GM19099 (cell line): ENCODE measurements at regions not wholly inside any gene's neighbourhood (a gene's known extent, or its start where the extent isn't known, plus 50 kb on each side); places are given as distances from the start of the nearest gene placed in this dataset.

ENCODE experiments used
- POLR2A ChIP-seq: IDR thresholded peaks from 3 replicates; pipeline ENCODE4 v1.6.1; 2011; ENCODE audit warnings: low read depth; ENCODE audit not compliant: insufficient read length; ENCODE audit errors: extremely low read depth

DNA sequence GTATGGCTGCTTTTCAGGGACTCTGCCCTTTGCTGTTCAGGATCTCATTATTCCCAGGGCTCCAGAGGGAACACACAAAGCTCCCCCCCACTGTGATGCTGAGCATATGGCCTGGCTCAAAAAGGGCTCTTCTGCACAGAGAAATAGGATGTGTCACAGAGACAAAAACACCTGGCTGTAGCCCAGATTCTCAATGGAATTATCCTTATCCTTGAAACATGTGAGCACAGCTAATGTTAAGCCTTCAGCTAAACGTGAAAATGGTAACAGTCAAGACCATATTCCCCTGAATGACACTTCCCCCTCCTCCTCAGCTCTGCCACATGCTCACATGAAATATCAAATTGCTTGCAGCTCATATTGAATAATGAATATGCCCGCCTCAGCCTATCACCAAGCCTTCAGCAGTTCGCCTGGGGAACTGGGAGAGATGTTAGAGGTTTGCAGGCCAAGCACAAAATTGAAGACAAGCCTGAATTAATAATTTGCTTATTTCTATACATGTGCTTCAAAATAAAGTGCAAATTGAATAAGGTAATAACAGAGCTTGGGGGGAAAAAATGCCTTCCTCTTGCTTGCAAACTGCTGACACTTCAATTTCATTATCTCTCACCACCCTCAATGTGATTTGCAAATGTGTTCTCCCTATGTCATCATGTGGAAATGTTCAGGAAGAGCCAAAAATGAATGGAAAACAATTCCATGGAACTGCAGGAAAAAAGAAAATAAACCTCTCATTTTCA lies 181.0 kb upstream of the HNRNPA3 start:
- no peak for TF ChIP-seq POLR2A

- TF ChIP-seq POLR2A: no peak
Measured at GRCh38 chr2:177036747-177037146, 175.8 kb upstream of the HNRNPA3 start.

GRCh38 chr2:177037569-177037968 lies 175.0 kb upstream of the HNRNPA3 start:
- TF ChIP-seq POLR2A: no peak

DNA sequence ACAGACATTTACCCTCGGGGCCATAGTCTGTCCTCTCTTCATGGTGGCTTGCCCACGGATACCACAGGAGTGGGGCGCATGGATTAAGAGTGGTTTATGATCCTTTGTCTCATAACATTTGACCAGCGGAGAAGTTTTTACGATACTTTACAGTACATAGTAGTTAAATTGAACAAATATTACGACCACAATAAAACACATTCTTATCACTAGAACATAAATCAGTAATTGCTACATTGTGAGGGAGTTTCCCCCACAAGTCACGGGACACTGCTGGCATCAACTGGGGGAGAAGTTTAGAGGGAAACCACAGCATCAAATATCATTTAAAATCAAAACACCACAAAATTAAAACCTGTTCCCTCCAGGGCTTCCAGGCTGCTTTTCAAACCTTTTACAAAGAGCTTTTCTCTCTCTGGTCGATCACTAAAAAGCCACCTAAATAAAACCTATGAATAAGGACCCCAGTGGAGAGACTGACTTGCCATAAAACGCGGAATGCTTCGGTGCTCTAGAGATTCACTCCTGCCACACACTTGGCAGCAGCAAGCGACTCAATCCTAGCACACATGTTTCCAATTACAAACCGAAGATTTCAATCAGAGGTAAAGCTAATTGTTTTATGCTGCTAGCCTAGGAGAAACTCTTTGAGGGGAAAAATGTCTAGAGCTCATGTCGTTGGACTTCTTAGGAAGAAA lies 173.7 kb upstream of the HNRNPA3 start:
- no peak for TF ChIP-seq POLR2A

DNA sequence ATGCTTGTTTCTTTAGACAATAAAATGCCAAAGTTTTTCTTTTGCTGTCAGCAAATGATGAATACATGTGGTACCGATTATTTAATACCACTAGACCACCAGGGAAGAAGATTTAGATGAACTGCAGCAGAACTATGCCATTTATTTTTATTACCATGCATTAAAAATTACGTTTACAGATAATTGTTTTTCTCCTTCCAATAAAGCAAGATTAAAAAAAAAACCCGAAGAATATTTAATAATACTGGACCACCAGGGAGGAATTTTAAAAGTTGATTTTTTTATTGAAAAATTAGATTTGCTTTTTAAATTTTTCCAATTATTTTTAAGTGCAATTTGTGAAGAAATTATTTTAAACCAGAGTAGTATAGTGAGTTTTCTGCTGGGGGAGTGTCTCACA lies 170.3 kb upstream of the HNRNPA3 start:
- TF ChIP-seq POLR2A: no peak

DNA sequence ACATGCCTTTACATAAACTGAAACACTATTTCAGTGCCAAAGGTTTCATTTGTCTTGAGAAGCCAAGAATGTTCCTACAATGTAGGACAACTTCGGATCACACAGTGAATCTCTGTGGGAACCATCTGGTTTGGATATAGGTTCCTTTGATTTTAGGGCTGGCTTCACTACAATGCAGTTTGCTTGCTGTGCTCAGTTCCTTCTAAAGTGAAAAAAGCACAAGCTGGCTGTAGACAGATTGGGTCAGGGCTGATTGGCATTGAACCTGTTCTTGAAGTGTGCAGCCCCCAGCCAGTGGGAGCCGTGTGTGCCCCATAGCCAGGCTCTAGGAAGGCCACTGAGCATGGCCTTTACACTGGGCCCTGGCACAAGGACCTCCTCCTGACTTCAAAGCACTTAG lies 167.9 kb upstream of the HNRNPA3 start:
- TF ChIP-seq POLR2A: no peak

DNA sequence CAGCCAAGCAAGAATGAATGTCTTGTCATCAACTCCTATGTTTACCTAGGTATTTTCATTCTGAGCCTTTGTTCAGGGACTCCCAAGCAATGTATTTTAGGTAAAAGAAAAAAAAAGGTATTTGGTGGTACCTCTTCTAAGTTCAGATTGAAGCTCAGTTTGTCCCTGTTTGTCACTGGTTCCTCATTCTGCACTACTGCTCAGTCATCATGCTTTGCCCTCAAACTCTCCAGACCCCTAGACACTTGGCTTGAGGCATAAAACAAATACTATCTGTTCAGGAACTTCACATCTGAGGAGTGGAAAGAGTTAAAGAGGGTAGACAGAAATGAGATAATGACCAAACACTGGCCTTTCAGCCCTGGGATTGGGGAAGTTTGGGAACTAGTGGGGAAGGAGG lies 163.6 kb upstream of the HNRNPA3 start:
- no peak for TF ChIP-seq POLR2A

- no peak for TF ChIP-seq POLR2A
Measured at GRCh38 chr2:177051278-177051677, 161.3 kb upstream of the HNRNPA3 start.

DNA sequence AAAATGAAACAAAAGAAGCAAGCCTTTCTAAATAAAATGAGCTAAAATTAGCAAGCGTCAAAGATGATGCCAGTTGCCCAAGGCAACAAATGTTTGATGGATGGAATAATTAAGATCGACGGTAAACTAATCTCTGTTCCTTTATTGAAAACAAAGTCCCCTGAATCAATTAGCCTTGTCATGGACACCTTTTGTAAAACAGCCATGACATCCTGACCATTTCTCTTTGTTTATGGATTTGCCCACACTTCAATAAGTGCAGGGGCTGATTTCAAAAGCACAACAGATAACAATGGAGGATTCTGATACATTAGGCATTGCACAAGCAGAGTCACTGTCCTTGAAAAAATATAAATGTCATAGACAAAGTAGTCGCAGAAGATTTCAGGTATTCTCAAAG lies 160.1 kb upstream of the HNRNPA3 start:
- TF ChIP-seq POLR2A: no peak

DNA sequence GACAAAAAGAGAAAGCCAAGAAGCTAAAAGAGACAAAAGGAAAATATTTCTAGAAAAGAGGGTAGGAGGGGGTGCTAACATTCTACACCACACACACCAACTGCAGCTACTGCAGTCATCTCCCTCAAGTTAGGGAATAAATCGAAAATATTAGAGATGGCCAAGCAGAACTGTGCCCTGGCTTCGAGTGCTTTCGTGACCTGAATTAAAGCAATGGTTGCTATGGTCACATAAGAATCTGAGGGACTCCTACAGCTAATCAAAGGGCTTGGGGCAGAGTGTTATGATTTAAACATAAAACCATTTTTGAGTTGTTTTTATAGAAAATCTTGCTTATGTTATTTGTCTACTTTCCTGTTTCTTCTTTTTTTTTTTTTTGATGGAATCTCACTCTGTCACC lies 159.6 kb upstream of the HNRNPA3 start:
- no peak for TF ChIP-seq POLR2A

GRCh38 chr2:177053716-177054115 lies 158.9 kb upstream of the HNRNPA3 start:
- TF ChIP-seq POLR2A: no peak

- TF ChIP-seq POLR2A: no peak
Measured at GRCh38 chr2:177056481-177056929, 156.1 kb upstream of the HNRNPA3 start.

DNA sequence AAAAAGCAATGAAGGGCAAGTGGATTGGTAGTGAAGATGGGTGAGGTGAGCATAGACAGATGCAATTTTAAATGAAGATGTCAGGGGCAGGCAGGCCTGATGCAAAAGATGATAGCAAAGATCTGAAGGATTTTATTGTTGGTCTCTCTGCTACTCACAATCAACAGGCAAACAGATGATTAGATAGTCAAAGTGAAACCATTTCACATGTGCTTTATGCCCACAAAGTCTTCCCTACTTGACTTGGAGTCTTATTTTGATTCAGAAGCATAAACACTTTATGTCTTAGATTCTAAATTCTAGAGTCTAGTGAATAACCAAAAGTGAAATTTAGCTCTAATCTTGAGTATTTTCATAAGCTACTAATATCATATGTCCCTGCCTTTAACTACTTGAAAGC lies 153.8 kb upstream of the HNRNPA3 start:
- TF ChIP-seq POLR2A: no peak

DNA sequence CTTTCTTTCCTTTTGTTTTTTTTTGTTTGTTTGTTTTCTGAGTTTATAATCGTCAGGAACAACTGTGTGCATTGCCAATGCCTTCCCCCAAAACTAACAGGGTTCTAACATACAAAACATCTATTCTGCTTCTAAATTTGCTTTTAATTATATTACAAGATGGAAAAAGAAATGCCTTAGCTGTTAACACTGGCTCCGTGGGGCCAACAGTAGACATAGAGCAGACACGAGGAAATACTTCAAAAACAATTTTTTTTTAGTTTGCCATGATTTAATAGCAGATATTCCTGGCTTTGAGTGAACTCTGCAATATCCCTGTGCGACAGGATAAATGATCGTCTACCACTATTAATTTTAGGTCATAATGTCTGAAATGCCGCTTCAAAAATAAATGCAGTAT lies 153.3 kb upstream of the HNRNPA3 start:
- no peak for TF ChIP-seq POLR2A

GRCh38 chr2:177063331-177063730 lies 149.3 kb upstream of the HNRNPA3 start:
- no peak for TF ChIP-seq POLR2A

- no peak for TF ChIP-seq POLR2A
Measured at GRCh38 chr2:177064422-177064821, 148.2 kb upstream of the HNRNPA3 start.
